ENCODE measurements at regions not wholly inside any gene's neighbourhood (a gene's known extent, or its start where the extent isn't known, plus 50 kb on each side); places are given as distances from the start of the nearest gene placed in this dataset.
"Not testable (repeated sequence)": the region's sequence is repeated elsewhere in the genome, so short reads cannot be mapped to it uniquely, and the experiment has no call there.

DNA sequence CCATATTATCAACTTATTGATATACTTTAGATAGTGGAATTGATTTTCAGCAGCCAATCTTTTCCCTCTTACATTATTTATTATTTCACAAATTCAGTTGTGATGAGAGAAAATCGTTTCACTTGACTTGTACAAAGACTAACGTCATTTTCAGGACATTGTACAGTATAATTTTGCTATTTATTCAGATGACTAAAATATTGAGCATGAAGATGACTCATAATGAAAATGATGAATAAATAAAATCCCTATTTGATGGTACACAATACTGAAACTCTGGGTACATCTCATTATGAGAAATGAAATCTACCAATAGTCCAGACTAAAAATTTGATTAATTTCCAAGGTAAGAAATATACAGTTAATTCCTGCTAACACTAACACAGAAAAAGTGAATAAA lies 316.4 kb downstream of the CCDC74A start:
- not testable (repeated sequence) for DNase-seq (ENCODE audit: low read depth in 4 of 4, low spot score in 3 of 4)

DNA sequence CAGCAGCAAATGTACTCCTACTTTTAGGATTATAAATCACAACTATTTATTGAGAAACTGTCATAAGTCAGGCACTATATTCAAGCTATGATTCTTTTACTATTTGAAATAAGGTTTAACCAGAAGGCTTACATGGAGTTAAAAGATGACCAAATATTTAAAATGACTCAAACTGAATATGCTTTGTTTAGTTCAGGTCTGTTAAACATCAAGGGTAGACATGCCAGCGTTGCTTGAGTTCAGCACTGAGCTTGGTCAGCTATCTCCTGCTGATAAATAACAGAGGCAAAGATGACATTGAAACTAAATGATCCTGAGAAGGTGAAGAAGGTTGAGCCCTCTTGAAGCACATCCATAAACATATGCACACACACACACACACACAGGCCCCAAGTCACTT lies 305.6 kb downstream of the ANKRD30BL start:
- not testable (repeated sequence) for DNase-seq (ENCODE audit: low read depth in 4 of 4, low spot score in 3 of 4)

- not testable (repeated sequence) for DNase-seq (ENCODE audit: low read depth in 4 of 4, low spot score in 3 of 4)
Observed at GRCh38 chr2:131858197-131858596, 303.6 kb downstream of the ANKRD30BL start.

All from left renal pelvis (tissue), 4 donors.